ENCODE measurements at regions not wholly inside any gene's neighbourhood (a gene's known extent, or its start where the extent isn't known, plus 50 kb on each side); places are given as distances from the start of the nearest gene placed in this dataset.

GRCh38 chr12:46524778-46525177, 152.2 kb upstream of the SLC38A2 start:
- TF ChIP-seq POLR2A (IDR thresholded peaks at IDR 0.05; ENCODE audit: low read depth, low read length): no peak
- TF ChIP-seq PAX5 (IDR thresholded peaks at IDR 0.05; ENCODE audit: insufficient read depth, low read length, severe bottlenecking): no peak
- no peak for TF ChIP-seq POLR2AphosphoS5 (IDR thresholded peaks at IDR 0.05; ENCODE audit: low read depth, low read length)
- no peak for TF ChIP-seq TAF1 (IDR thresholded peaks at IDR 0.05; ENCODE audit: low read depth, low read length)
- TF ChIP-seq SPI1 (IDR thresholded peaks at IDR 0.05; ENCODE audit: low read depth, low read length): no peak

All from GM12891 (cell line).